GM18858 (cell line): ENCODE measurements at regions not wholly inside any gene's neighbourhood (a gene's known extent, or its start where the extent isn't known, plus 50 kb on each side); places are given as distances from the start of the nearest gene placed in this dataset.

ENCODE experiments used
- ATAC-seq: cut with Tn5 transposase; IDR thresholded peaks from one replicate; pipeline ENCODE4 v1.9.1; 2021; ENCODE audit not compliant: unreplicated experiment

GRCh38 chr20:53702617-53703016, 109.0 kb upstream of the ZNF217 start:
- ATAC-seq = no peak

DNA sequence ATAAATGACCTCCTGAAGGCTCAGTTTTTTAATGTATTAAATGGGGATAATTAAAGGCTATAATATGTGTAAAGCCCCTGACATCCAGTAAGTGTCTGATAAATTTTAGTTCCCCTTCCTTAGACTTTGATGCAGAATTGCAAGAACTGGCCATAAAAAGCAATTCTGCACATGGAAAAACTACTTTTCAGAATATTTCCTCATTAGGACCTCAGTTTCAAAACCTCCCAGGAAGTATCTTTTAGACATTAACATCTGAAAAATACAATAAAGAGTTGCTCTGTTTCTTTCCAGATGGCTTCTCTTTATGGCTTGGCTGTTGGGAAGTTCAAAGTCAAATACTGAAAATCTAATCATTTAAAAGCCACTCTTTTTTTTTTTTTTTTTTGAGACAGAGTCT, 106.3 kb upstream of the ZNF217 start:
- ATAC-seq = no peak

- ATAC-seq = no peak
Measured at GRCh38 chr20:53699085-53699674, 105.5 kb upstream of the ZNF217 start.

GRCh38 chr20:53698371-53698978, 104.8 kb upstream of the ZNF217 start:
- ATAC-seq = no peak

GRCh38 chr20:53695797-53696527, 102.3 kb upstream of the ZNF217 start:
- no peak for ATAC-seq

GRCh38 chr20:53693262-53693871, 99.7 kb upstream of the ZNF217 start:
- ATAC-seq = no peak

- no peak for ATAC-seq
Measured at GRCh38 chr20:53692465-53693067, 98.9 kb upstream of the ZNF217 start.

DNA sequence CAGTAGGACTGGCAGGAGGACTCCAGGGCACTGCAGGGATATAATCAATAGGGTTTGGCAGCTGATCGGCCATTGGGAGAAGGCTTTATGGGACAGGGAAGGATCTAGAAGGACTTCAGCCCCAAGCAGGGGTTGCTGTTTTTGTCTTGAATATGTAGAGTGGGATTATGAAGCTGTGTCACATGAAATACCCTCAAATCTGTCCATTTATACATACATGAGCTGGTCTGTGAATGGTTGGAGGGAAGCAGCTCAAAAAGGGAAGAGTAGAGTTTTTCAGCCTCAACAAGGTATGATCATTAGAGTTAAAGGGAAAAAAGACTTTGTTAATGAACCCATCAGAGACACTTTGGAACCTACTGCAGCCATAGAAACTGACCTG, 98.2 kb upstream of the ZNF217 start:
- ATAC-seq = no peak

DNA sequence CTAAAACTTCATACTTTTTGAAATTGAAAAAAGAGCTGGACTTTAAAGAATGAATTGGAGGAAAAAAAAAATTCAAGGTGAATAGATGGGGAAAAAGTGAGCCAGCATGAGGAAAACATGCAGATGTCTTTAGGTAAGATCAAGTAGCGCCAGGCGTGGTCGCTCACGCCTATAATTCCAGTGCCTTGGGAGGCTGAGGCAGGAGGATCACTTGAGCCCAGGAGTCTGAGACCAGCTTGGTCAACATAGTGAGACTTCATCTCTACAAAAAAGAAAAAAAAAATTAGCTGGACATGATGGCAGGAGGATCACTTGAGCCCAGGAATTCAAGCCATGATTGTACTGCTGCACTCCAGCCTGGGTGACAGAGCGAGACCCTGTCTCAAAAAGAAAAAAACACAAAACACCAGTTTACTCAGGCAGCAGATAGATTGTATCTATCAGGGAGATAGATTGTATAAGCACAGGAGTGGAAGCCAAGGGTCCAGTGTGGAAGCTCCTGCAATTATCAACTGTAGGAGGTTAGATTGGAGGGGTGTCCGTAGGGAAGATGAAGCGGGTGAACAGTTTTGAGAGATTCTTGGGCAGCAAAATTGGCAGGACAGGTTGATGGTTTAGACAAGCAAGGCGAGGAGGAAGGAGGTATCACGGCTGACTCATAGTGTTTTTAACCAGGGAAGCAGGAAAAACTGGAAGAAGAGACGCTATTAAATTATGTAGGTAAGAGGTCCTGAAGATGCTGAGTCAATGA, 97.6 kb upstream of the ZNF217 start:
- ATAC-seq = no peak

- no peak for ATAC-seq
Measured at GRCh38 chr20:53688085-53688484, 94.4 kb upstream of the ZNF217 start.

DNA sequence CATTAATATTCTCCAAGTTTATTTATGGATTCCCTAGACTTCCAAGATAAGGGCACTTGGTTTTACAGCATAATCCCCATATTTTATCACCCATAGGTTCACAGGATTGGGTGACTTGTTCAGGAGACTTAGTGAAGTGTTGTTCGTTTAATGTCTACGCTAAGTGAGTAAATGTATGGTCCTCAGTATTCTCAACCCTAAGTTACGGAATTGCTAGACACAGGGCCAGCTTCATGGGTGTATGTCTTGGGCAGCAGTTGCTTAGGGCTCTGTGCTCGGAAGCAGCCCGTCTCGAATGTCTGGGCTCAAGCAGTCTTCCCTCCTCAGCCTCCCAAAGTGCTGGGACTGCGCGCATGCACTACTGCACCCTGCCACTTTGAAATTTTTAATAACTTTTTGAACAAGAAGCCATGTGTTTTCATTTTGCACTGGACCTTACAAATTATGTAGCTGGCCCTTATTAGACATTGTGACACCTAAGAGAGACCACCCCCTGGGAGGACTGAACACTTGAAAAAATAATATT, 91.5 kb upstream of the ZNF217 start:
- no peak for ATAC-seq

DNA sequence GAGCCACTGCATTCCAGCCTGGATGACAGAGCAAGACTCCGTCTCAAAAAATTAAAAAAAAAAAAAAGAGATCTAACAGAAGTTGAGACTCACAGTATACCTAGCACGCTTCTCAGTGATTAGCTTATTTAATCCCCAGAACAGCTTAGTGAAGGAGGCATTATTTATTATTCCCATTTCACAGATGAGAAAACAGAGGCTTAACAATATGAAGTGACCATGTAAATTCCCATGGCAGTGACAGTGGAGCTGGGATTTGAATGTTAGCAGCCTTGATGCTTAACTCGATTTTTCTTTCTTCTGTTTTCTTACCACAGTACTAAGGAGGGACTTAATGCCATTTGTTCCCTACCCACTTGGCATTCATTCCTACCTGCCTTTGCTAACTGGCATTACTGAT, 89.9 kb upstream of the ZNF217 start:
- no peak for ATAC-seq

- ATAC-seq = no peak
Measured at GRCh38 chr20:53681352-53682212, 87.9 kb upstream of the ZNF217 start.

DNA sequence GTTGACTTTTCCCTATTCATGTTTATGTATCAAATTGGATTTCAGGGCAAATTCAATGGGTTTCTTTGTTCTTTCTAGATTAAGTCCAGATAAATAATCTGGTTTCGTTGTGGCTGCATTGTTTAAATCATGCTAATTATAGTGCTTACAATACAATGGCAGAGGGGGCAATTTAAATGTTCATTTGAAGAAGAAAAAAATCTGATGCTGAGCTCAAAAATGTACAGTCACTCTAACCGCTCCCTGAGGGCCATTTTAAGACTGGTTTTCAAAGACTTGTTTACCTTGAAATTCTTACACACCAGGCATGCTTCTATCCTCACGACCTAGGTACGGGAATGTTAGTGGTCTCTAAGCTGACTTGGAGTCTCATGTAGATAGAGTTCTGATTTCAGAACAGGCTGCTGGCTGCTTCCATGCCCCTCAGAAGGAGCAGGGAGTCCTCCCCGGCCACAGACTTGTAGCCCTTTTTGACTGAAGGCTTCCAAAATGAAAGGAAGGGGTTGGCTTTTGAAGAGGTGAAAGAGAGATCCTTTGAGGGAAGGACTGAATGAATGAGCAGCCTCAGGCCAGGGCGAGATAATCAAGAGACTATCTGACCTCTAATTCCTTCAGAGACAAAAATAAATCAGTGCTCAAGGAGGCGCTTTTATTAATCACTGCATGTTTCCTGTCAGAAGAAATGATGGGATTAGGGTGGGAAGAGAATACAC, 86.1 kb upstream of the ZNF217 start:
- no peak for ATAC-seq

DNA sequence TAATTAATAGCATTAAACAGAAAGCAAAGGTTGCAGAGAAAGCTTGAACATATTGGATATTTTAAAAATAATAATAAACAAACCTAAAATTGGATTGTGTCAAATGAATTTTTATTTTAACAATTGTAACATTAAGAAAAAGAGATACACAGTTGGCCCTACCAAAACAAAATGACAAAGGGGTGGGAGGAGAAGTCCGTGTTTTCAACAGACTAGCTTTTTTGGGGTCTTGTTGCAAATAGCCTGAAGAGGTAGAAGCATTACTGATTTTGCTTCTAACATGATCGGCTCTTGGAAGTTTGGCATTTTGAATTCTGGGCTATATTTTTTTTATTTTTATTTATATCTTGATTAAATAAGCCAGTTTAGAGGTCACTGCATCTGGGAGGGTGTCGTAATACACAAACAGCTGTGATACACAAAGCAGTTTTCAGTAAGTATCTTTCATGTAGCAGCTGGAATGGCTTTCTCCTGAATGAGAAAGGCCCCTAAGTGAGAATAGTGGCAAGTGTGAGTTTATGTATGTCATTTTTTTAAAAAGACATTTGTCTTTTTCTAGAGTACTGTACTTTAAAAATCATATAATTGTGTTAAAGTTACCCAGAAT, 85.5 kb upstream of the ZNF217 start:
- no peak for ATAC-seq

- no peak for ATAC-seq
Measured at GRCh38 chr20:53678315-53678989, 84.8 kb upstream of the ZNF217 start.

GRCh38 chr20:53677447-53678314, 84.0 kb upstream of the ZNF217 start:
- ATAC-seq = no peak
